ENCODE measurements at regions not wholly inside any gene's neighbourhood (a gene's known extent, or its start where the extent isn't known, plus 50 kb on each side); places are given as distances from the start of the nearest gene placed in this dataset.

DNA sequence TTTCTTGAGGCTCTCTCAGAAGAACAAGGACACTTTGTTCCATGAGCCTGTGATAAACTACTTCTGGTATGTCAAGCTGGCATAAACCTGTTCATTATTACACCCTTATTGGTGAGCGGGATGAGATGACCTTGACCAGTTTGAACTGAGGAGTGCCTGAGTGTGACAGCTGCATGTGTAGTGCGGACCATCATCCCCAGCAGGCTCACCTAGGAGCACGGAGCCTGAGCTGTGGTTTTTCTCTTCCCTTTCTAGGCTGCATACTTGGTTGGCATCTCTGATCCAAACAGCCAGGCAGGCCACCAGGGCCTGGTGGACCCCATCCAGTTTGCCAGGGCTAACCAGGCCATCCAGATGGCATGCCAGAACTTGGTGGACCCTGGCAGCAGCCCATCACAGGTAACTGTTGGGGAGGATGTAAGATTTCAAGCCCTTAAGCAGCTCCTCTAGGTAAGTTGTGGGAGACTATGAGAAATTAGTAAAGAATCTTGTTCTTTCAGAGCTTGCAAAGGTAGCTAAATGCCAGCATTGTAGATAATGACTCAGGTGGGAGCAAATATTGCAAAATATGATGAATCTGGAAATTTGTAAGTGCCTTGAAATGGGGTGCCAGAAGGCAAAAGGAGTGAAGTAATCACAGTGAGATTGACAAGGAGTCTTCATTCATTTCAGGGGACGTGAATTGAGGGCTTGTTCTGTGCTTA lies 288.9 kb upstream of the TPM1 start:
- no peak overlapping the region for H3K27ac ChIP-seq
- TF ChIP-seq, protein P1, sequence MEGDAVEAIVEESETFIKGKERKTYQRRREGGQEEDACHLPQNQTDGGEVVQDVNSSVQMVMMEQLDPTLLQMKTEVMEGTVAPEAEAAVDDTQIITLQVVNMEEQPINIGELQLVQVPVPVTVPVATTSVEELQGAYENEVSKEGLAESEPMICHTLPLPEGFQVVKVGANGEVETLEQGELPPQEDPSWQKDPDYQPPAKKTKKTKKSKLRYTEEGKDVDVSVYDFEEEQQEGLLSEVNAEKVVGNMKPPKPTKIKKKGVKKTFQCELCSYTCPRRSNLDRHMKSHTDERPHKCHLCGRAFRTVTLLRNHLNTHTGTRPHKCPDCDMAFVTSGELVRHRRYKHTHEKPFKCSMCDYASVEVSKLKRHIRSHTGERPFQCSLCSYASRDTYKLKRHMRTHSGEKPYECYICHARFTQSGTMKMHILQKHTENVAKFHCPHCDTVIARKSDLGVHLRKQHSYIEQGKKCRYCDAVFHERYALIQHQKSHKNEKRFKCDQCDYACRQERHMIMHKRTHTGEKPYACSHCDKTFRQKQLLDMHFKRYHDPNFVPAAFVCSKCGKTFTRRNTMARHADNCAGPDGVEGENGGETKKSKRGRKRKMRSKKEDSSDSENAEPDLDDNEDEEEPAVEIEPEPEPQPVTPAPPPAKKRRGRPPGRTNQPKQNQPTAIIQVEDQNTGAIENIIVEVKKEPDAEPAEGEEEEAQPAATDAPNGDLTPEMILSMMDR (conservative IDR thresholded peaks at IDR 0.05): no peak
- no peak for TF ChIP-seq ZFX (IDR thresholded peaks at IDR 0.05)

DNA sequence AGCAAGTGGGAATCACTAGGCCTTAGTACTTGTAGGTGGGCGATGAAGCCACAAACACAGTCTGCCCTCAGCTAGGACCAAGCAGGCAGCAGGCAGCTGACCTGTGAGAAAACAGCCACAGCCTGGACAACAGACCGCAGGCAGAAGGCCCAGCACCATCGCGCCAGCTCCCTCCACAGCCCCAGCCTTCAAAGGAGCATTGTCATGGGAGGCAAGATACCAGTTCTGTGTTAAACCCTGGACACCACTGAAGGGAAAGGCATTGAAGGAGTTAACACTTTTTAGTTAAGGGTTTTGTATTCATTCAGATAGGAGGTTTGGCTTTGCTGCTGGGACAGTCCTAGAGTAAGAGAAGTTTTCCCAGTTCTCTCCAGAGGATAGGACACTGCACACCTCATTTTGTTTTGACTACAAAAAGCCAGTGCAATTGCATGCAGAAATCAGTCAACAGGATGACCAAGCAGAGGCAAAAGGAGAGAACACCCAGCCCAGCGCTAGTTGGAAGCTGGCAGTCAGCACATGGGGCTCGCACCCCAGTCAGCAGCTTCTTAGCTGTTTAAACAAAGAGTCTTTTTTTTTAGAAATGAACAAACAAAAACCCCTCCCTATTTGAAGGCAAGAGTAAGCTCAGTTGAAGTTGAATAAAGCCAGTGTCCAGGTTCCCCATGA lies 286.1 kb upstream of the TPM1 start:
- TF ChIP-seq ZFX (IDR thresholded peaks at IDR 0.05): no peak
- TF ChIP-seq, protein P1 (conservative IDR thresholded peaks at IDR 0.05): no peak
- no peak overlapping the region for H3K27ac ChIP-seq

DNA sequence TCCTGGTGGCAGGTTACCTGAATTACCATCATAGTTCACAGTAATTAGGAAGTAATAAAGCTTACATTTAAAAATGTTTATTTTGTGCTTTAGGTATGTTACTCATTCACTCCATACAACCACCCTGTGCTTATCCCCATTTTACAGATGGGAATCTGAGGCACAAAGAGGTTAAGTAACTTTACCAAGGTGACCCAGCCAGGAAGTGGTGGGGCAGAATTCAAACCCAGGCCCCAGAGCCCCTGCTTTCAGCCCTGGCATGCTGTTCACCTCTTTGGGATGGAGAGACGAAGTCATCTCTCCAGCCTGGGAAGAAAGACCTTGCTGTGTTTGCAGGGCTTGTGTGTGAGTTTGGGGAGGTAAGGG lies 285.6 kb upstream of the TPM1 start:
- TF ChIP-seq, protein P1 (conservative IDR thresholded peaks at IDR 0.05): no peak
- TF ChIP-seq ZFX (IDR thresholded peaks at IDR 0.05): no peak
- no peak overlapping the region for H3K27ac ChIP-seq

DNA sequence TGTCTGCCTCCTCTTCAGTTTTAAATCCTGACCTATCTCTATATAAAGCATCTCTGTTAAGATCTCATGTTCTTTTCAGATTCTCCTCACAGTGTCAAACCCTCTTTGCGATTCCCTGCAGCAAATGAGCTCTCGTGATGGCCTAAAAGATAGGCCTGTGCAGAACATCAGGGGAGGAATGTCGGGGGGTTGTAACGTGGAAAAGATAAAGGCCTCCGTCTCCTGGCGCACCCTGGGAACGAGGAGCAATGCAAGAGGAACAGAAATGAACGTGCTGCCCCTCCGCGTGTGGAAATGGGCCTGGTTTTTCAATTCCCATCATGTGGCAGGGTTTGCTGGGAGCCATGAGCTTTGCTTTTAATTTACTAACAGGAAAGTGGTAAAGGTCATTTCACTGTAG lies 285.0 kb upstream of the TPM1 start:
- no peak overlapping the region for H3K27ac ChIP-seq
- TF ChIP-seq, protein P1 (conservative IDR thresholded peaks at IDR 0.05): no peak
- no peak for TF ChIP-seq ZFX (IDR thresholded peaks at IDR 0.05)

DNA sequence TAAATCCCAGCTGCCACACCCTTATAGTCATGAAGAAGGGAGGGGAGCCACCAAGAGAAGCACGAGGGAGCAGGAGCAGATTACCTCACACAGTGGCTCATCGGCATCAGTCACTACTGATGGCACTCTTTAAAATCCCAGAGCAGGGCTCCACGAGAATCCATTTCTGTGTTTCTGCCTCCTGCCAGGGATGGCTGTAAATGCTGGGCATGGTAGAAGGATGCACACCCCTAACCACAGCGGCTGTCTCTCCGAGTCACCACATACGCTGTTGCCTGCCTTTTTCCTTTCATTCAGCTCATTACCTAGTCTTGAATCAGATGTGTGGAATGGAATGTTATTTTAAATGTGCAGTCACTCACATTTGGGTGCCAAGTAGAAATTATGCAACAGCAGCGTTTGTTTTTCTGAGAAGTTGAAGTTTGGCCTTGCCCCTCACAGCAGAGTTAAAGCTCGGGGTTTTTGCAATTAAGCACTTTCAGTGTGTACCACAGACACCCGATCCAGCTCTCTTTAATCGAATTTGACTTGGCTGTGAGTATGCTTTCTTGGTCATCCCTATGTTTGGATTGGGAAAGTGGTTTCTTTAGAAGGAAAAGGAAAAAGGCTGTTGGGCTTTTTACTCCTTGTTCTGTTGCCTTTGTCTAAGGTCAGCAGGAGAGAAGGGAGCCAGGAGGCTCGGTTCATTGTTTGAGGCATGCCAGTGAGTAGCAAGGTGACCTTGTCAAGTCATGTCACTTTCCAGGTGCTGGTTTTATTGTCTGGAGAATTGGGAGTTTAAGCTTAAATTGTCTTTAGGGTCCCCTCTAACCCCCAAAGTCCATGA lies 284.2 kb upstream of the TPM1 start:
- no peak overlapping the region for H3K27ac ChIP-seq
- TF ChIP-seq, protein P1 (conservative IDR thresholded peaks at IDR 0.05): no peak
- no peak for TF ChIP-seq ZFX (IDR thresholded peaks at IDR 0.05)

DNA sequence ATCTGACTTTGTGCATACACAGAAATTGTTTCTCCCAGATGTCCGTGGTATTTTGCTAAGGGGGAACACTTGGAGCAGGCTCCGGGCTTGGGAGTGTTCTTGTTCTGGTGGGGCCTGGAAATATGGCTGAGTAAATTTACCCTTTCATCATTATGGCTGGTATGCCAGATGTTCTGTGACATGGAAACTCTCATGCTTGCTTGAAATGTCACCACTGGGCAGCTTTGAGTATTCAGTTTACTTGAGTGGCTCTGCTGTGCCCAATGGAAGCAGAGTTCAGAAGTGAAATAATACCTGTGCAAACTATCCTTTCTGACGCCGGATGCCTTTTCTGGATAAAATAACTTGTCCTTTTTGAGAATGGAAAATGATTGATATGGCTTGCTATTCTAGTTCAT lies 283.6 kb upstream of the TPM1 start:
- H3K27ac ChIP-seq: no peak overlapping the region
- TF ChIP-seq, protein P1 (conservative IDR thresholded peaks at IDR 0.05): no peak
- TF ChIP-seq ZFX (IDR thresholded peaks at IDR 0.05): no peak

DNA sequence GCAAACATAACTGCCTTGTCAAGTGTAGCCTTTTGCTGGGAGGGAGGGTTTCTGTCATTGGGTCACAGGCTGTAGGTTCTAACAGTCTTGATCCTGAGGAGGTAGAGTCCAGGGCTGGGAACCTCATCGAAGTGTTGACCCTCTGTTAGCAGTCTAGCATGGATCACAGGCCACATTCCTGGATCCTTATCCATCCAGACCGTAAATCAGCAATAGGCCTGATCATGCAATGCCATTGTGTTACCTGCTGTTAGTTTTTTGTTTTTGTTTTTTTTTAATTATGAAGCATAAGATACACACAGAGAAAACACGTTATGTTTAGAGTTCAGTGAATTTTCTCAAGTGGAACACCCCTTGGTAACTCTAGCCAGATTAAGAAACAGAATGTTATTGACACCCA lies 282.0 kb upstream of the TPM1 start:
- H3K27ac ChIP-seq: no peak overlapping the region
- no peak for TF ChIP-seq ZFX (IDR thresholded peaks at IDR 0.05)
- TF ChIP-seq, protein P1 (conservative IDR thresholded peaks at IDR 0.05): no peak
